ENCODE measurements at regions not wholly inside any gene's neighbourhood (a gene's known extent, or its start where the extent isn't known, plus 50 kb on each side); places are given as distances from the start of the nearest gene placed in this dataset.
"Not testable (repeated sequence)": the region's sequence is repeated elsewhere in the genome, so short reads cannot be mapped to it uniquely, and the experiment has no call there.

GRCh38 chr1:188096521-188096920, 1267.8 kb downstream of the PLA2G4A start:
- DNase-seq, result no peak

- no peak for DNase-seq
These were observed 1288.7 kb downstream of the PLA2G4A start for GRCh38 chr1:188117436-188117835.

GRCh38 chr1:188122646-188123045, 1293.9 kb downstream of the PLA2G4A start:
- no peak for DNase-seq

GRCh38 chr1:188127507-188127906, 1298.8 kb downstream of the PLA2G4A start:
- DNase-seq, result no peak

GRCh38 chr1:188128761-188129160, 1300.0 kb downstream of the PLA2G4A start:
- DNase-seq, result no peak

- DNase-seq, result no peak
These were observed 1301.4 kb downstream of the PLA2G4A start for GRCh38 chr1:188129856-188130838.

GRCh38 chr1:188137221-188137620, 1308.5 kb downstream of the PLA2G4A start:
- DNase-seq, result no peak

- DNase-seq, result no peak
These were observed 1312.2 kb downstream of the PLA2G4A start for GRCh38 chr1:188140958-188141357.

- peak; percentile 0 for DNase-seq
These were observed 1325.4 kb downstream of the PLA2G4A start for GRCh38 chr1:188154196-188154595.

GRCh38 chr1:188154761-188155160, 1326.0 kb downstream of the PLA2G4A start:
- no peak for DNase-seq

GRCh38 chr1:188155261-188155660, 1326.5 kb downstream of the PLA2G4A start:
- DNase-seq, result no peak

- DNase-seq, result no peak
These were observed 1335.7 kb downstream of the PLA2G4A start for GRCh38 chr1:188164459-188164858.

- DNase-seq, result no peak
These were observed 1337.9 kb downstream of the PLA2G4A start for GRCh38 chr1:188166654-188167053.

- DNase-seq, result no peak
These were observed 1341.2 kb downstream of the PLA2G4A start for GRCh38 chr1:188169971-188170370.

GRCh38 chr1:188170411-188170810, 1341.7 kb downstream of the PLA2G4A start:
- DNase-seq, result no peak

GRCh38 chr1:188170935-188171334, 1342.2 kb downstream of the PLA2G4A start:
- no peak for DNase-seq

- not testable (repeated sequence) for DNase-seq
These were observed 1353.3 kb downstream of the PLA2G4A start for GRCh38 chr1:188182063-188182462.

- DNase-seq, result no peak
These were observed 1359.6 kb downstream of the PLA2G4A start for GRCh38 chr1:188188317-188188716.

- no peak for DNase-seq
These were observed 1366.2 kb downstream of the PLA2G4A start for GRCh38 chr1:188194916-188195315.

GRCh38 chr1:188218289-188218688, 1389.5 kb downstream of the PLA2G4A start:
- DNase-seq, result no peak

GRCh38 chr1:188220051-188220450, 1391.3 kb downstream of the PLA2G4A start:
- no peak for DNase-seq

- no peak for DNase-seq
These were observed 1395.5 kb downstream of the PLA2G4A start for GRCh38 chr1:188224263-188224662.

- no peak for DNase-seq
These were observed 1397.2 kb downstream of the PLA2G4A start for GRCh38 chr1:188225975-188226374.

- DNase-seq, result no peak
These were observed 1399.9 kb downstream of the PLA2G4A start for GRCh38 chr1:188228623-188229022.
